Heart left ventricle (tissue), 13 donors: ENCODE measurements at regions not wholly inside any gene's neighbourhood (a gene's known extent, or its start where the extent isn't known, plus 50 kb on each side); places are given as distances from the start of the nearest gene placed in this dataset.

ENCODE experiments used
- CTCF ChIP-seq, 12 donors: fragments of 200-600 bp; sonication (generic) in 4 of 12; IDR thresholded peaks; one replicate each; pipeline versions ENCODE4 v1.5.0 to v1.8.0; 2018 to 2022; ENCODE audit warnings: antibody characterized with exemption in 12 of 12, mild to moderate bottlenecking in 5 of 12
- POLR2A ChIP-seq, 2 donors: fragments of 450-650 bp; IDR thresholded peaks; one replicate each; pipeline ENCODE4 v1.6.1; 2017; ENCODE audit warnings: antibody characterized with exemption in 2 of 2, mild to moderate bottlenecking in 2 of 2, moderate library complexity in 2 of 2
- donor health status: ischemic (EF 13 %, LVEDD 7.1; RV severe dilation, severe dysfunction).
- donor health status: DM: no; HTN: yes; CAD: no.
- donor health status: DM: no; HTN: no; CAD: no.
- donor health status: ischemic (EF 25% LVEDD 6.9; RV normal size, moderate dysfunction).
- donor health status: ischemic (EF 25% LVEDD 5.7; RV mildly dilated, moderate dysfunction).
- donor health status: ischemic (EF 35%, LVEDD 5.7; RV mildly dilated, moderate dysfunction).
- donor health status: nonischemic (EF 11% LVEDD 7.7; RV severe dilation, severe dysfunction).
- donor health status: DM: yes; HTN: yes; CAD: no.
- donor health status: PGD.
- donor health status: ischemic (EF 29% LVEDD 5.4; RV normal size, mild dysfunction).
- donor health status: nonischemic (EF 23%, LVEDD 6.1; RV moderate dilation, normal function).

DNA sequence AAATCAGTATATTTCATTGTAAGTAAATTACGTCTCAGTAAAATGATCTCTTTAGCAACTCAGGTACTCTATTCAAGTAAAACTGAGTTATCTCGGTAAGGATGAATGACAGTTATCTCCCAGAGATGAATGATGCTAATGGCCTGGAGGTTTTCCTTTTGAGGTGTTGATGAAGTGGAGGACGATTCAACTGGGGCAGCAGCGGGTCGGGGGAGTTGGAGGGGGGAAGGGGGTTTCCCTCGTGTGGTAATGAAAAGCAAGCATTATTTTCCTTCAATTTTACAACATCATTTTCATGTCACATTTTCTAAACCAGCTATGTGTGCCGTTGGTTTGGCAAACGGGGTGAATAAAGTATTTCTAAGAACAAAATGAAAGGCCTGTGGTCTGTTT, 92.4 kb upstream of the ATXN3L start:
- TF ChIP-seq CTCF (IDR thresholded peaks at IDR 0.05) (no peak), POLR2A (IDR thresholded peaks at IDR 0.05) (no peak)
